Esophagus squamous epithelium (tissue), 4 donors: ENCODE measurements at regions not wholly inside any gene's neighbourhood (a gene's known extent, or its start where the extent isn't known, plus 50 kb on each side); places are given as distances from the start of the nearest gene placed in this dataset.

ENCODE experiments used
- POLR2A ChIP-seq, 4 donors: fragments of 450-650 bp; IDR thresholded peaks; one replicate each; pipeline ENCODE4 v1.6.1; 2017; ENCODE audit warnings: antibody characterized with exemption in 4 of 4, mild to moderate bottlenecking in 4 of 4, moderate library complexity in 3 of 4
- TF ChIP-seq, protein P1 (sequence below), 6 experiments: fragments of 450-650 bp in 4 of 6; fragments of 200-600 bp in 2 of 6; sonication (generic) in 2 of 6; IDR thresholded peaks; one replicate each; pipeline ENCODE4 v1.5.1; 2016 to 2019; ENCODE audit warnings: antibody characterized with exemption in 6 of 6, mild to moderate bottlenecking in 4 of 6, moderate library complexity in 4 of 6

DNA sequence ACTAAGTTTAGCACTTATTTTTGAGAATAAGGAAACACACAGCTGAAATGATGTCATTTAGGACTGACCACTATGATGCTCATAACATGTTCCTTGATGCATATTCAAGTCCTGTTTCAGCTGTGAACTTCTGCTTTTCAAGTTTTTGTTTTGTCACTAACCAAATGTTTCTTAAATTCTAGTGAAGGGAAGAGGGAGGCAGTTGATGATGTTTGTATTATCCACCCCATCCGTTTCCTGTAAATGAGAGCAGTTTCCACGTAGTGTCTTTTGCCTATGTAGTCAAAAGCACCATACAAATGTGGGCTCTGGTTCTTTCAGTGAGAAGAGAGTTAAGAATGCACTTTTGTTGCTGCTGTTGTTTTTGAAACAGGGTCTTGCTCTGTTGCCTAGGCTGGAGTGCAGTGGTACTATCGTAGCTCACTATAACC lies 491.8 kb downstream of the PCNX1 start:
- TF ChIP-seq, protein P1, sequence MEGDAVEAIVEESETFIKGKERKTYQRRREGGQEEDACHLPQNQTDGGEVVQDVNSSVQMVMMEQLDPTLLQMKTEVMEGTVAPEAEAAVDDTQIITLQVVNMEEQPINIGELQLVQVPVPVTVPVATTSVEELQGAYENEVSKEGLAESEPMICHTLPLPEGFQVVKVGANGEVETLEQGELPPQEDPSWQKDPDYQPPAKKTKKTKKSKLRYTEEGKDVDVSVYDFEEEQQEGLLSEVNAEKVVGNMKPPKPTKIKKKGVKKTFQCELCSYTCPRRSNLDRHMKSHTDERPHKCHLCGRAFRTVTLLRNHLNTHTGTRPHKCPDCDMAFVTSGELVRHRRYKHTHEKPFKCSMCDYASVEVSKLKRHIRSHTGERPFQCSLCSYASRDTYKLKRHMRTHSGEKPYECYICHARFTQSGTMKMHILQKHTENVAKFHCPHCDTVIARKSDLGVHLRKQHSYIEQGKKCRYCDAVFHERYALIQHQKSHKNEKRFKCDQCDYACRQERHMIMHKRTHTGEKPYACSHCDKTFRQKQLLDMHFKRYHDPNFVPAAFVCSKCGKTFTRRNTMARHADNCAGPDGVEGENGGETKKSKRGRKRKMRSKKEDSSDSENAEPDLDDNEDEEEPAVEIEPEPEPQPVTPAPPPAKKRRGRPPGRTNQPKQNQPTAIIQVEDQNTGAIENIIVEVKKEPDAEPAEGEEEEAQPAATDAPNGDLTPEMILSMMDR (IDR thresholded peaks at IDR 0.05): no peak
- peak in 1 of 4 donors; percentile 35 for TF ChIP-seq POLR2A (IDR thresholded peaks at IDR 0.05)
